ENCODE measurements at regions not wholly inside any gene's neighbourhood (a gene's known extent, or its start where the extent isn't known, plus 50 kb on each side); places are given as distances from the start of the nearest gene placed in this dataset.

DNA sequence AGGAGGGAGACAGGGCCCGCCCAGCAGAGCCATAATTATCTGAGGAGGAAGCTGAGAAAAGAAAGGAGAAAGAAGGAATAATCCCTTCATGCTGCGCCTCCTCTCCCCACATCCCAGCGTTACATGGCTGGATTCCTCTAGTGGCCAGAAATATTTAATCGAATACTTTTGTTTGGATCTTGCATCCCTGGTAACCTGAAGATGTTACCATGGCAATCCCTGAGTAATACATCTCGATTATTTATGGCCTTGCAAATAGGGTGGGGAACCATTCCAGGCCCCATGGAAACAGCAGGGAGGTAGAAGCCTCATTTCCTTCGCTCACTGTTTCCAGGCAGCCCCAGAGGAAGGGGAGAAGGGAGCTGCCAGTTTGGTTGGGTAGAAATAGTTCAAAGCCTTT lies 357.7 kb downstream of the BUD13 start:
- no peak for DNase-seq (ENCODE audit: low read depth in 2 of 2)

DNA sequence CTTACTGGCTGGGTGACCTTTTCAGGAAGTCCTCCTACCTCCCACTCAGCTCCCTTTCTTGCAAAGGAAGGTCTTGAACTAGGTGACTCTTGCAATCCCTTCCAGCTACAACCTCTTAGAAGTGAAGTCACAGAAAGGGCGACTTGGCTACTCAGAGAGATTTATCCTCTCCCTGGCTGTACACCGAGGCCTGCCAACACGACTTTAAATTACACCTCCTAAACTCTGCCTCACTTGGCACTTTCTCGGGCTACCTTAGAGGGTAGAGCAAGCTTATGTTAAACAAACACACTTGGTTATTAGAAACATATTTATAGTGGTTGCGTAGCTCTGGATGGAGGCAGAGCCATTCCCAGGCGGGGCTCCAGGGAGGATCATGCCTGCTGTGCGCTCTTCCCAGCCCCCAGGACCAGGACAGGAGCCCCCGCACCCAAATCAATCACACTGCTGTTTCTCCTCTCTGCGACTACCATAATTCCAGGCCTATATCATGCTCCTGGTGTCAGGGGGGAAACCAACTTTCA lies 358.4 kb downstream of the BUD13 start:
- DNase-seq (ENCODE audit: low read depth in 2 of 2) = no peak

DNA sequence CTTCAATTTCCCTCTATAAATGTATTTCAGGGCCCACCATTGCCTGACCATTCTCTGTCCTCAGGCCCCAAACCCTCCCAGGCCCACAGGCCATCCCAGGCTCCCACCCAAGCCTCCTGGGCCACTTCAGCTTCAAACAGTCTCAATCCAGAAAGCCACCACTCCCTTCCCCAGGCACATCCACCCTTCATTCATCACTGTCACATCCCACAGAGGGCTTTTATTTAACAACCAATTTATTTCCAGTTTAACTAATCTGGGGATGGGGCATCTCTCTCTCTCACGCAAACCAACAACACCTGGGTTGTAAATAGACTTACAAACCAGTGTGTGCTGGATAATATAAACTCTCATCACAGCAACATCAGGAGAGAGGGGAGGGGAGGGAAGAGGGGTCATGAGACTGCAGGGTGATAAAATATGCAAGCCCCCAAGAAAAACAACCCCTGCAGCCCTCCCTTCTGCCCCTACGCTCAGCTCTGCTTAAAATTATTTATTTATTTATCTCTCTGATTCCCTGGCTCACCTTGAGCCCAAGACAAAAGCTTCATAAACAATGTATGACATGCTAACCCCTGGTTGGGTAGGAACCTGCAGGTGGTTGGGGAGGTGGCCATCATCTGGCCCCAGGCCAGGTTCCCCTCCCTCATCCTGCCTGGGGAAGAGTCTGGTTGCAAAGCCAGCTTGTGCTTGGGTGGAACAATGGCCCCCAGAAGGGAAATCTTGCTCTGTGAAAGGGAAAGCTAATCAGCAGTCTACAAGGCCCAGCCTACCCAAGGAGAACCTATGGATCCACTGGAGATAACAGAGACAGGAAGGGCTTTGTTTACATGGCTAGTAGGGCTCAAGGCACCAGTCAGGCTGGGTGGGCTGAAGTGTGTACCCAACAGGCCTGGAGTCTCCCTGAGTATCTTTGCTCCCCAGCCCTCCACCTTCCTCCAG lies 359.2 kb downstream of the BUD13 start:
- no peak for DNase-seq (ENCODE audit: low read depth in 2 of 2)

DNA sequence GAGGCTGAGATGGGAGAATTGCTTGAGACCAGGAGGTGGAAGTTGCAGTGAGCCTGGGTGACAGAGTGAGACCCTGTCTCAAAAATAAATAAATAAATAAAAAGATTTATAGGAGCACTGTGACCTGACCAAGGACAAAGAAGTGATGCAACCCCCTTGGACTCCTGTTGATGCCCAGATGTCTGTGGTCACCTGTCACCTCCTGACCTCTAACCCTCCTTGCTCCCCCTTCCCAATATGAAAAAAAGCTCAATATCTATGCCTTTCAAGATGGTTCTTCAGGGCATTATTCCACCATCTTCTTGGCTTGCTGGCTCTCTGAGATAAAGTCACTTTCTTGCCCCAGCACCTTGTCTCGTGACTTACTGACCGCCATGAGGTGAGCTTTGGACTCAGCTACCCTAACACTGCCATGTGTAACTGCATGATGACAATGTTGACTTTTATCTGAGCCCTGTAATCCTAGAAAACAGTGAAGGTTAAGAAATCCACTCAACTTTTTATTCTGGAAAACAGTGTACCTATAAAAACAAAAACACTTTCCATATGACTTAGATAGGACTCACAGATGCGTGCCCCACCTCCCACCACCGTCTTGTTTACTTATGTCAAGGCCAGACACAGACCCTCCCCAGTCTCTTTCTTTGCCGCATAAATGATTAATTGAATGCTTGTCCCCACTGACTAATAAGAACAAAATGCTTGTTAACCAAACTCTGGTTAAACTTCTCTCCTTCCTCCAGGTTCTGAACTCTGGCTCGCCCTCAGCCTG lies 360.5 kb downstream of the BUD13 start:
- DNase-seq (ENCODE audit: low read depth in 2 of 2) = no peak

DNA sequence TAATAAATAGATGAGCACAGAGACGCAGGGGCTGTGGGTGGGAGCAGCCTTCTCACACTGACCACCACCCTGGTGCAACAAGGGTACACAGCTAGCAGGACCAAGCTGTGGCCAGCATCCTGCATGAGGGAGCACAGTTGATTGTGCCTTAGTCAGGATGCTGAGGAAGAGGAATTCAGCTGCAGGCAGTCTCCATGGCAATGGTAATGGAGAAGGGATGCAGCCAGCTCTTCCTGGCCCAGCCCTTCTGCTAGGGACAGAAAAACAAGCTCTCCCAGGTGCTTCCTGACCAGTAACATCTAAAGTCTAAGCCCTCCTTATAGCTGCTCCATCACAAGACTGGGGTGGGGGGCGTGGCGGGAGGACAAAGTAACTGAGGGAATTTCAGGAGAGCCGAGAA lies 363.5 kb downstream of the BUD13 start:
- no peak for DNase-seq (ENCODE audit: low read depth in 2 of 2)

DNA sequence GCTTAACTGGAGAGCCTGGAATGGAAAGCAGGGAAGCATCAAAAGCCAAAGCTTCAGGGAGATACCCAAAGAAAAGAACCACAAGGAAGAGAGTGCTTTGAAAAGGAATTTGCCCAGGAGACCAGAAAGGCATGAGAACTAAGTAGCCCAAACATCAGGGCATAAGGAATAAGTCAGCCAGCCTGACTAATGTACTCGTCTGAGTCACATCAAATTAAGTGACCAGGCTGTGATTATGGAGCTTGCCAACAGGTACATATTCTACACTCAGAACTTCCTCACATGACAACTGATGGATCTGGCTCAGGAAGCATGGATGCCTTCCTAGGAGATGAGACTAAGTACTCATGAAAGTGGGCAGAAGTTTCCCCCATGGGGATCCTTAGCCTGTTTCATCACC lies 366.7 kb downstream of the BUD13 start:
- DNase-seq (ENCODE audit: low read depth in 2 of 2) = no peak

DNA sequence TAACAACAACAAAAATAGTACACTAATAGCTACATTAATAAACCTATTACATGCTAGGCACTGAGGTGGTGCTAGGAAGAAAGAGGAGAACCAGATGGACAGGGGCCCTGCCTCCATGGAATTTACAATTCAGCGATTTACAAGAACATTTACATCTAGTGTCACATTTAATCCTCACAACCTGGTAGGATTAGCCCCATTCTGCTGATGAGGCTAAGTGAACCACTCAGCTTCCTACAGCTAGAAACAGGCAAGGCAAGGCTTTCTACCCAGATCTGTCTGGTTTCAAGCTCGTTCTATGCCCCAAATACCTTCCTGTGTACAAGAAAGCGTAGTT lies 368.4 kb downstream of the BUD13 start:
- no peak for DNase-seq (ENCODE audit: low read depth in 2 of 2)

DNA sequence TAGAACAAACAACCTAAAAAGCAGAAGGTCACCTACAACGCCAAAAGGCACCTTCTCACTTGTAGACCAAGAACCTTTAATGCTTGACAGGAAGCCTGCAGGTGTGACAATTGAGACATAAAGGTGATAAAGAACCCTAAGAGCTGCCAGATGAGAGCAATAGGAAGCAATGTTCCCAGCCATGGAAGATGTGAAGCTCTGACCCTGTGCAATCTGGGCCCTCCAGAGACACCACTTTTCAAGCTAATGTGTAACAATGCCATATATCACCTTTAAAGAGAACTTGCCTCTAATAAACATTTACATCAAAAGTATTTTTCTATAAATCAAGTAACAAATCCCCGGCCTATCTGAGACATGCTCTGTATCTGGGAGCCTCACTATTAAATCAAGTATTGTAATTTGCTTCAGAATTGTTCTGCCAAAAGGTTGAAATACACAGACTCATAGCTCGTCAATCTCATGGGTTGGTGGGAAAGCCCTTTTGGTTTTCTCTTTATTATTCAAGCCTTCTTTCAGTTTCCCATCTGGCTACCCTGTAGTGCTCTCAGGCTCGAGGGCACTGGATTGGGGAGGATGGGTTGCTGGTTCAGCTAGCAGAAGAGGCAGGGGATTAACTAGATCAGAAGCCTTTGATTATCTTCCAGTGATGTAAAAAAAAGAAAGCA lies 368.9 kb downstream of the BUD13 start:
- no peak for DNase-seq (ENCODE audit: low read depth in 2 of 2)

DNA sequence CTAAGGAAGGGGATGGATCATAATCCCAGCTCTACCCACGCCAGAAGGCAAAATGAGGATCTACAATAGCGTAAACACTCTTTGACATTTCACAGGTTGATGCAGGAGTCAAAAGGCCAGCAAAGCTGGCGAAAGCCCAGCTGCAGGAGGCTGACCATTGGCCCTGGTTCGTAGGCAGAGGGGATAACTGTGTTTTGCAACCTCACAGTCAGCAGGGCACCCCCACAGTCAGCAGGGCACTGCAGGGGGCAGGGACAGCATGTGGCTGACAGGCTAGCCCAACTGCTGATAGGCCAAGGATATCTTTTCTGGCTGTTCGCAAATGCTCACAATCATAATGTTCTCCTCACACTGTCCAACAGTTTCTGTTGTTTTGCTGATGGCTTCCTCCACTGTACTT lies 372.7 kb downstream of the BUD13 start:
- DNase-seq (ENCODE audit: low read depth in 2 of 2) = no peak

DNA sequence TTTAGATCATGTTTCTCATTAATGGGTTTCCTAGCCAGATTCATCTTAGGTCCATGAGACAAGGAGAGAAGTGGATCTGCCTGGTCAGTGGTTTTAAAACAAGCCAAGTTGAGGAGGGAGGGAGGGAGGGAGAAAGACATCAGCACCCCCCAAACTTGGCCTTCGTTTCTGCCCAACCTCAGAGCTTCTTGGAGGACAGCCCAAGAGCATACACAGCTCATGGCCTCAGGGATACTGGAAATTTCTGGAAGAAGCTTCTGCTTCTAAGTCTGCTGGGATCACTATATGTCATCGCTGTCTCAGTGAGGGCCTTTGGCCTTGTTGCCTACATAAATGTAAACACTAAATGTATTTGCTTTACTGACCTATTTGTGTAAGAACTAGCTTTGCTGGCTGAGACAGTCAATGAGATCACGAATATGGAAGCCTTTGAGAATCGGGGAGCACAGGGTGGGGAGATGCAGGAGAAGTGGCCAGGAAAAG lies 375.1 kb downstream of the BUD13 start:
- DNase-seq (ENCODE audit: low read depth in 2 of 2) = no peak

DNA sequence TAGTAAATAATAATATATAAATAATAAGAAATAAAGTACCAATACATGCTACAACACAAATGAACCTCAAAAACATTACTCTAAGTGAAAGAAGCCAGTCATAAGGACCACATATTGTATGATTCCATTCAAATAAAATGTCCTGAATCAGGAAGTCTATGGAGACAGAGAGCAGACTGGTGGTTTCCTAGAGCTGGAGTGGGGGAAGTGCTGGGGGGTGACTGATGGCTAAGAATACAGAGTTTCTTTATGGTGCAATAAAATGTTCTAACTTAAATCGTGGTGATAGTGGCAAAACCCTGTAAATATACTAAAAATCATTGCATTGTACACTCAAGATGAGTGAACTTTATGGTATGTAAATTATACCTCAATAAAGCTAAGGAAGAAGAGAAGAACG lies 376.5 kb downstream of the BUD13 start:
- DNase-seq (ENCODE audit: low read depth in 2 of 2) = no peak

DNA sequence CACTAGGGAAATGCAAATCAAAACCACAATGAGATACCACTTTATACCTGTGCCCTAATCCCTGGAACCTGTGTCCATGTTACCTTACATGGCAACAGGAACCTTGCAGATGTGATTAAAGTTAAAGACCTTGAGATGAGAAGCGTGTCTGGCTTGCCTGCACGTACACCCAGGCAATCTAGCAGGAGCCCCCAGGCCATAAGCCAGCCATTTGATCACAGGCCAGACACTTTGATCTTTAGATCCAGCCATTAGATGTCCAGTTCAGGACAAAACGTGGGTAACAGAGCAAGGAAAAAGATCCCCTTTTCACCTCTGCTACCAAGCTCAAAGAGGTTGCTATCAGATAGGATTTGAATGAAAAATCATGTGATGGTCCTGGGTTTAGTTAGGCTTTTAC lies 378.8 kb downstream of the BUD13 start:
- no peak for DNase-seq (ENCODE audit: low read depth in 2 of 2)

DNA sequence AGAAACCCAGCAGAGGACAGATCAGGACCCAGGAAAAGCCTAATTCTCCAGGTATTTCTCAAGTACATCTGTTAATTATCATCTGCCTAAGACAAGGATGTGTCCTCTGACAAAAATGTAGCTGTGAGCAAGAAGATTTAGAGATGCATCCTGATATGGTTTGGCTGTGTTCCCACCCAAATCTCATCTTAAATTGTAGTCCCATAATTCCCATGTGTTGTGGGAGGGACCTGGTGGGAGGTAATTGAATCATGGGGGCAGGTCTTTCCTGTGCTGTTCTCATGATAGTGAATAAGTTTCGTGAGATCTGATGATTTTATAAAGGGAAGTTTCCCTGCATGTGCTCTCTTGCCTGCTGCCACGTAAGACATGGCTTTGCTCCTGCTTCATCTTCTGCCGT lies 381.8 kb downstream of the BUD13 start:
- DNase-seq (ENCODE audit: low read depth in 2 of 2) = no peak

DNA sequence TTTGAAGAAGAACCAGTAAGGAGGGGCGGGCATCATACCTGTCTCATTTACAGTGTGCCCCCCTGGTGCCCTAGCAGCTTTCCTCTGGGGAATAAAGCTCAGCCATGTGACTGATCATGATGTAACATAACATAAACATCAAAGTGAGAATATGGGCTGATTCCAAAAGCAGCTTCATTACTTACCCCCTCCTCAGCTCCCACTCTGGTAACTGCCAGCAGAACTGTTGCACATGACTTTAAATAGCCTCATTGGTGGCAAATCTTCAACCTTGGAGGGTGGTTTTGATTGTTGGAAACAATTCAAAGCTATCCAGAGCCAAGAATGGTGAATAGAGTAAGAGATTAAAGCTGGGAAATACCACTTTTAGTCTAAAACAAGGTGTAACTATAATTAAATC lies 384.6 kb downstream of the BUD13 start:
- DNase-seq (ENCODE audit: low read depth in 2 of 2) = no peak

DNA sequence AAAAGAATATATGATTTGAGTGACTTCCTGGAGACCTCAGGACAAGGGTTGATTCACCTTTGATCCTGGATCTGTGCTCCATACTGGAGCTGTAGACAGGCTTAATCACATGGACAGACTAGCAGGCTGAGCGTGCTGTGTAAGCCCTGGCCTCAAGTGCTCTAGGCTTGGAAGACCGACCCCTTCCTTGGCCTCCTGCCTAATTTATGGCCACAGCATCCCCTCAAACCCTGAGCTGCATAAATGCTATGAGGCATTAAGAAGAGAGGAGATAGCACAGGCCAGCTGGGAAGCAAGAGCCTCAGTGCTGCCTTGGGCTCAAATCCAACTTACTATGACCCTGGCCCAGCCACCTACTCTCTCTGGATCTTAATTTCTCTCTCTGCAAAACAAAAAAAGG lies 385.1 kb downstream of the BUD13 start:
- DNase-seq (ENCODE audit: low read depth in 2 of 2) = no peak

DNA sequence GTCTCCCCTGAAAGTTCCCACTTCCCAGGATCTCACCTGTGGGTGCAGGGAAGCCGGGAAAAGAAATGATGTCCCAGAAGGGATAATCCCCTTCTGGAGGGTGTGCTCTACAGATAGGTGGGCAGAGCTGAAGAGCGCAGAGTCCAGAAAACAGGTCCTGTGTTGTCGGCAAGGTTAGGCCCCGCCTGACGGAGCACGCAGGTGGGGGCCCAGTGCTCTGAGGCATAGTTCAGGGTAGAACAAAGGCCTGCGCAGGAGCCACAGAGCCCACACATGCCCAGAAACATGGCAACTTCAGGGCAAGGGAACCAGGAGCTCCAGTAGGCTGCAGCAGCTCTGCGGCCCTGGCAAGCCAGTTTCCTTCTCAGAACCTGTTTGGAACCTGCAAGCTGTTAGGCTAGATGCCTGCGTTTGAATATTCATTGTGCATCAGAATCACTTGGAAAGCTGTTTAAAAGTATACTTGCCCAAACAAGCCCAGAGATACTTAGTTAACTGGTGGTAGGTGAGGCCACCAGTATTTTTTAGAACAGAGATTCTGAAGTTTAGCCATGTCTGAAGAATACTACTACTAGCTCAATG lies 386.6 kb downstream of the BUD13 start:
- no peak for DNase-seq (ENCODE audit: low read depth in 2 of 2)

DNA sequence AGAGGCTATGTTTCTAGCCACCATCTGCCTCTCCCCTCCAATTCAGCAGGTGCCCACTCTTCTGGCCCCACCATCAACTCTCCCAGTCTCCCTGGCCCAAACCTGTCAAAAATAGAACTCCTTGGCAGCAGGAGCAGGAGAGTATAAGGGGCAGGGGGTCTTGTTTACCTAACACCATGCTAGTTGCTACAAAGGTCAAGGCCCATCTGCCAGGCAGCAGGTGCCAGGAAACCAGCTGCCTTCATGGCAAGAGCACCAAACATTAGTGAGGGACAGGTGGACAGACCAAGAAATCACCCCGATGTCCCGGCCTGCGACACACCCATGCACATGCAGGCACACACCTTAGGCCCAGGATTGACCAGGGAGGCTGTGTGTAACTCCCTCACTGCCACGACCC lies 387.9 kb downstream of the BUD13 start:
- DNase-seq (ENCODE audit: low read depth in 2 of 2) = no peak

DNA sequence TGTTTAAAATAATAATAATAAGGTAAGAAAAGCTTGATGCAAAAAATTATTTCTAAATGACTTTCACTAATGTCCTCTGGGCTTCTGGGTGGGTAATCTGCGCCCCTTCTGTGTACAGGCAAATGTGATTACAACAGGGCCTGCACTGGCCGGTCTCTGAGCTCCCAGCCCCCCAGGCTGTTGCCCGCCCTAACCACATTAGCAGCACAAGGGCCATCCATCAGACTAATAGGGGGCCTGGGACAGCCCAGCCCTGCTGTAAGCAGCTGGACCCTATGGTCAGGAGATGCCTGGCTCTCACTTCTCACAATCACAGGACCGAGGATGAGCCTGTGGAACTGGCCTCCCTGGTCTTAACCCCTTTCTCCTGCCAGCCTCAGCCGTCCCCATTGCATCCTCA lies 388.4 kb downstream of the BUD13 start:
- DNase-seq (ENCODE audit: low read depth in 2 of 2) = no peak

DNA sequence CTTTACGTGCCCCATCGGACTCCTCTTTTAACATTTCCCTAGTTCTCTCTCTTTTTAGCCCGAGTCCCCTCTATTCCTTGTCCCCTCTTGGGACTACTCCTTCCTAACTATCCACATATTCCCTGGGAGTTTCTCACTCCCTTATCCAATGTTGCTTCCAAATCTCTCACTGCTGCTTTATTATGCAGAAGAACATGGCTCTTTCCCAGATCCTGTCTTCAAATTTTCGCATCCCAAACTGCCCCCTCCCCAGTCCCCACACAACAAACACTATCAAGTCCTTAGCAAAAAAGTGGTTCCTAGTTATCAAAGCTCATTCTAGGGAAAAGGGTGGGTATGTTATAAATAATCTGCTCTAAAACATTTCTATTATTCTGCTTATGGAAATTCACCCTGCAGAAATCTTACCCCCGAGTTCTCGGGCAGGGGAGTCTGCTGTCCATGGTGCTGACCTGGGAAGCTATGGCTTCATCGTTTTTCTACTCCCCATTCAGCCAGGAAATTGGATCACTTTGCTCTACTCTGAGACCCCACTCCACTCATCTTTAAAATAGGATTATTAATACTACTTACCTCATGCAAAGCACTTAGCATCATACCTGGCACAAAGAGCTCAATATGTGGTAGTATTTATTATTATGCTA lies 393.5 kb downstream of the BUD13 start:
- peak in 1 of 2 experiments; percentile 6 for DNase-seq (ENCODE audit: low read depth in 2 of 2)

DNA sequence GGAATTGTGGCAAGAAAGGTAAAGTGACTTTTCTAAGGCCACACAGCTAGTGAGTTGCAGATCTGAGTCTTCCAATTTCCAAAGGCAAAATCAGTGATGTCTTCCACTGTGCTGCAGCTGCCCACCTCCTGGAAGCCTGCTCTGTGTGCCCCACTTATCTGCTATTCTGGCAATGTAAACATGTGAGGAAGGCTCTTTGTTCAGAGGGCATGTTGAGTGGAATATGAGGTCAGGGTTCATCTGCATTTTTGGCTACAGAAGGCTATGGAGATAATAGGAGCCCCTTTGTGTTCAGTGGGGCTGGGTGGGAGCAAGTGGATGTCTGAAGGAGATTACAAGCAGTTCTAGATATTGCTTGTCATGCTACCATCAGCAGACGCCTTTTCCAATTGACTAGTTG lies 396.2 kb downstream of the BUD13 start:
- DNase-seq (ENCODE audit: low read depth in 2 of 2) = no peak

DNA sequence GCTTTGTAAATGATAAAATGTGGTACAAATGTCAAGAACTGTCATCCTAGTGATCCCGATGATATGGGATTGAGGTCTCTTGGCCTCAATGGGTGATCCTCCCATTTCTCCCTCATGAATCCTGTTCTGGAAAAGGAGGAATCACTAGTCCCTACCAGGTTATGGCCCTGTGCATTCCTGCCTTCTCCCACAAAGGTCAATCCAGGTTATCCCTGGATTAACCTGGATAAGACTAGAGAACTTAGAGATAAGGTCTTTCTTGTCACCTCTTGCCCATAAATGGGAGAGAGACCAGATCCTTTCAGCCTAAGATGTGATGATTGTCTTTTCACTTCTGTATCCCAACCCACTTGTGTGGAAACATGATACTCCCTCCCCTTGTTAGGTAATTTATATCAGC lies 396.7 kb downstream of the BUD13 start:
- DNase-seq (ENCODE audit: low read depth in 2 of 2) = no peak
